GM21723 (cell line): ENCODE measurements at regions not wholly inside any gene's neighbourhood (a gene's known extent, or its start where the extent isn't known, plus 50 kb on each side); places are given as distances from the start of the nearest gene placed in this dataset.
"Not testable (repeated sequence)": the region's sequence is repeated elsewhere in the genome, so short reads cannot be mapped to it uniquely, and the experiment has no call there.

Source experiments
- ATAC-seq: cut with Tn5 transposase; IDR thresholded peaks from one replicate; pipeline ENCODE4 v1.9.1; 2021; ENCODE audit warnings: mild to moderate bottlenecking, moderate library complexity; ENCODE audit not compliant: unreplicated experiment

DNA sequence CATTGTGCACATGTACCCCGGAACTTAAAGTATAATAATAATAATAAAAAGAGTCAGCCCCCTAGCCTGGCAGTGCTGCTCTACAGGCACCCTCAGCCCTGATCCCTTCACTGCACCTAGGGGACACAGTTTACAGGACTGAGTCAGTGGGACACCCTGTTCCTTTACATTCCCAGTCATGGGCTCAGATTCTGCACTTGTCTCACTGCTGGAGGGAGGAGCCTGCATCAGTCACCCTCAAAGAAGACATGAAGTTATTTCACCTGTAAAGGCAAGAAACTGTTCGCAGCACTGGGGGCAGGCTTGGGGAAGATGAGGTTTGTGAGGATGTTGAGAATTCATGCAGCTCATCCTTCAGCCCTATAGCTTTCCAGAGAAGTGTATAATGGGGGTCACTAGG lies 50.7 kb upstream of the VPREB1 start:
- no peak for ATAC-seq

DNA sequence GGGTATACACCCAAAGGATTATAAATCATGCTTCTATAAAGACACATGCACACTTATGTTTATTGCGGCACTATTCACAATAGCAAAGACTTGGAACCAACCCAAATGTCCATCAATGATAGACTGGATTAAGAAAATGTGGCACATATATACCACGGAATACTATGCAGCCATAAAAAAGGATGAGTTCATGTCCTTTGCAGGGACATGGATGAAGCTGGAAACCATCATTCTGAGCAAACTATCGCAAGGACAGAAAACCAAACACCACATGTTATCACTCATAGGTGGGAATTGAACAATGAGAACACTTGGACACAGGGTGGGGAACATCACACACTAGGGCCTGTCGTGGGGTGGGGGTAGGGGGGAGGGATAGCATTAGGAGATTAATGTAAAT lies 51.1 kb upstream of the VPREB1 start:
- ATAC-seq: not testable (repeated sequence)

DNA sequence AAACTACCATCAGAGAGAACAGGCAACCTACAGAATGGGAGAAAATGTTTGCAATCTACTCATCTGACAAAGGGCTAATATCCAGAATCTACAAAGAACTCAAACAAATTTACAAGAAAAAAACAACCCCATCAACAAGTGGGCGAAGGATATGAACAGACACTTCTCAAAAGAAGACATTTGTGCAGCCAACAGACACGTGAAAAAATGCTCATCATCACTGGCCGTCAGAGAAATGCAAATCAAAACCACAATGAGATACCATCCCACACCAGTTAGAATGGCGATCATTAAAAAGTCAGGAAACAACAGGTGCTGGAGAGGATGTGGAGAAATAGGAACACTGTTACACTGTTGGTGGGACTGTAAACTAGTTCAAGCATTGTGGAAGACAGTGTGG lies 51.6 kb upstream of the VPREB1 start:
- not testable (repeated sequence) for ATAC-seq

DNA sequence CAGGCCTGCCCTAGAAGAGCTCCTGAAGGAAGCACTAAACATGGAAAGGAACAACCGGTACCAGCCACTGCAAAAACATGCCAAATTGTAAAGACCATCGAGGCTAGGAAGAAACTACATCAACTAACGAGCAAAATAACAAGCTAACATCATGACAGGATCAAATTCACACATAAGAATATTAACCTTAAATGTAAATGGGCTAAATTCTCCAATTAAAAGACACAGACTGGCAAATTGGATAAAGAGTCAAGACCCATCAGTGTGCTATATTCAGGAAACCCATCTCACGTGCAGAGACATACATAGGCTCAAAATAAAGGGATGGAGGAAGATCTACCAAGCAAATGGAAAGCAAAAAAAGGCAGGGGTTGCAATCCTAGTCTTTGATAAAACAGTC lies 54.8 kb upstream of the VPREB1 start:
- not testable (repeated sequence) for ATAC-seq

DNA sequence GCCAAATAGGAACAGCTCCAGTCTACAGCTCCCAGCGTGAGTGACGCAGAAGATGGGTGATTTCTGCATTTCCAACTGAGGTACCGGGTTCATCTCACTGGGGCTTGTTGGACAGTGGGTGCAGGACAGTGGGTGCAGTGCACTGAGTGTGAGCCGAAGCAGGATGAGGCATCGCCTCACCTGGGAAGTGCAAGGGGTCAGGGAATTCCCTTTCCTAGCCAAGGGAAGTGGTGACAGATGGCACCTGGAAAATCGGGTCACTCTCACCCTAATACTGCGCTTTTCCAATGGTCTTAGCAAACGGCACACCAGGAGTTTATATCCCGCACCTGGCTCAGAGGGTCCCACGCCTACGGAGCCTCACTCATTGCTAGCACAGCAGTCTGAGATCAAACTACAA lies 56.7 kb upstream of the VPREB1 start:
- ATAC-seq: not testable (repeated sequence)

DNA sequence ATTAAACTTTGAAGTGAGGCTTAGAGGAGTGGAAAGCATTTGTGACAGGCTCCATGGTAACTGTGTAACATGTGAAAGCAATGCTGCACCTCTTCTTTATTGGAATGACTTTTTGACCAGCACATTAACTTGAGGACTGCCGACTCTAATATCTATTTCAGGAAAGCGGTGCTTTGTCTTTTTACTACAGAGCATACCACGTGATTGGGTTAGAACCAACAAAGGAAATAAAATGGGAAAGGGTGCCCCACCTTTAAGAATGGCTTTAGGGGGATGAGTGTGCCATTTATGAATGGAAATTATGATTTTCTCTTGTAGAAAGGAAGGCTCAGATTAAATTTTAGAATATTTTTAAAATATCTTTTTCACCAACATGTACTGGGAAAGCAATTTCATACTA lies 57.3 kb upstream of the VPREB1 start:
- ATAC-seq: no peak

DNA sequence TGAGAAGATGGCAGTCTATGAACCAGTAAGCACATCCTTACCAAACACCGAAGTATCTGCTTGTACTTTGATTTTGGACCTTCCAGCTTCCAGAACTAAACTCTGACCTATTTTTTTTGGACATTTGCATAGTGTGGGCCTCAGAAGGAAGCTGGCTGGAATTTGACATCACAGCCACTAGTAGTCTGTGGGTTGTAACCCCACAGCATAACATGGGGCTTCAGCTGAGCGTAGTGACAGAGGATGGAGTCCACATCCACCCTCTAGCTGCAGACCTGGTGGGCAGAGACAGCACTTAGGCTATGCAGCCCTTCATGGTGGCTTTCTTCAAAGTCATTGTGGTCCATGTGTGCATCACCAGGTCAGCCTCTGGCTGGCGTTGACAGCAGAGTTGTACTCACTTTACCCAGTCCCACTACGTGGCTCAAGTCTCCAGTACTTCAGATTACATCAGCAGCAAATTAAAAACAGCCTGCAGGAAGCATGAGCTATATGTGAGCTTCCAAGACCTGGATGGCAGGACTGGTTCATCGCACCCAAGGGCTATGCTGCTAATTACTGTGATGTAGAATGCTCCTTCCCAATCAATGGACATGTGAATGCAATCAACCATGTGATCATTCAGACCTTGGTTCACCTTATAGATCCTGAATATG lies 58.6 kb upstream of the VPREB1 start:
- no peak for ATAC-seq

DNA sequence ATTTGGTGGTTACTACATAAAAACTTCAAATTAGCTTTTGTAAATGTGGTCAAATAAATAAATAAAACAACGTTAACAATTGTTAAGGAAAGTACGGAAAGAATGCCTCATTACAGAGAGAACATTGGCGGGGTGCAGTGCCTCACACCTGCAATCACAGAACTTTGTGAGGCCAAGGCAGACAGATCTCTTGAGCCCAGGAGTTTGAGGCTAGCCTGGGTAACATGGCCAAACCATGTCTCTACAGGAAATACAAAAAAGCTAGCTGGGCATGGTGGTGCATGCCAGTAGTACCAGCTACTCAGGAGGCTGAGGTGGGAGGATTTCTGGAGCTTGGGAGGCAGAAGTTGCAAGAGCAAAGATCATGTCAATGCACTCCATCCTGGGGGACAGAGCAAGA lies 59.4 kb upstream of the VPREB1 start:
- no peak for ATAC-seq

DNA sequence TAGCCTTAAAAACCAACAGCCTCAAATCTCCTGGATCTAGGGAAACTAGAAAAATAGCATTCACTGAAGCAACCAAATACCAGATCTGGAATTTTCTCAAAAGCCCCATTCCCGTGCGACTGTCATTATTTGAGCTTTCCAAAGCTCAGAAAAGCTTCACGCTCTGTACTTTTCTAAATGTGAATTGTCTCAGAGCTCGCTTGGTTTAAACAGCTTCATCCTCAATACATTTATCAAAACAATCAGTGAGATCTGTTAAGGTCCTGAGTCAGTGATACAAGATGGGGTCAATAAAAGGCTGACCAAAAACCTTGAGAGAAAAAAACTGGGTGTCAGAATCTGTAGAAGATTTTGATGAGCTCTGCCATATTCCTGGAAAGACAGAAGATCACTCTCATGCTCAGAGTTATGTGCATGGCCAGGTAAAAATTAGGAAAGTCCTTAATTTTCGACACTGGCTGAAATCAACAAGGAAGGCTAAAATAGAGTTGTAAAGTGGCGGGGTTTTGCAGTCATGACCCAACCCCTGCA lies 60.2 kb upstream of the VPREB1 start:
- ATAC-seq: no peak

DNA sequence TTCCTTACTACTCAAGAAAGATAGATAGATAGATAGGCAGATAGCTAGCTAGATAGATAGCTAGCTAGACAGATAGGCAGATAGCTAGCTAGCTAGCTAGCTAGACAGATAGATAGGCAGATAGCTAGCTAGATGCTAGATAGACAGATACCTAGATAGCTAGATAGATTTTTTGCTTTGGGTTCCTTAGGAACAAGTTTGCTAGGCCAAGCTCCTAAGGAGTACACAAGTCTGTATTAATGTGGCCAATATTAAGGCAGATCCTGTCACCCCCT lies 61.7 kb upstream of the VPREB1 start:
- ATAC-seq: no peak

DNA sequence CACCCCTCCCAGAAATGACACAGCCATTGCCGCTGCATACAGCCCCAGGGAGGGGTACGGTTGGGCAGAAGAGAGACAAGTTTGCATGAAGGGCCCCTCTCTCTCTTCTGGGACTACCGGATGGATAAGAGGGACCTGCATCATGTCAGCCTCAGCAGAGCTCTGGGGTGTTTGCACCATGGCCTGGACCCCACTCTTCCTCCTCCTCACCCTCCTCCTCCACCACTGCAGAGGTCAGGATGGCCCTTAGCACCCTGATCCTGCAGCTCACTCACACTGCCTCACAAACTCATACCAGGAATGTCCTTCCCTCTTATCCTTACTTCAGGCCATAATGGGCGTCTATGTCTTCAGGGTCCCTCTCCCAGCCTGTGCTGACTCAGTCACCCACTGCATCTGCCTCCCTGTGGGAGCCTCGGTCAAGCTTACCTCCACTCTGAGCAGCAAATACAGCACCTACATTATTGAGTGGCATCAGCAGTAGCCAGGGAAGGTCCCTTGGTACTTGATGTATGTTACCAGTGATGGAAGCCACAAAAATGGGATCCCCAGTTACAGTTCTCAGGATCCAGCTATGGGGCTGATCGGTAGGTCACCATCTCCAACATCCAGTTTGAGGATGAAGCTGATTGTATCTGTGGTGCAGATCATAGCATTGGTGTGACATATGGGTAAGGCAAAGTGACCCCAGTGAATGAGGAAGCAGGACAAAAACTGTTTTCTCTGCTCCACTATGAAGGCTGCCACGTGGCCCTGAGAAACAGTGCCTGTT lies 62.2 kb upstream of the VPREB1 start:
- ATAC-seq: no peak

DNA sequence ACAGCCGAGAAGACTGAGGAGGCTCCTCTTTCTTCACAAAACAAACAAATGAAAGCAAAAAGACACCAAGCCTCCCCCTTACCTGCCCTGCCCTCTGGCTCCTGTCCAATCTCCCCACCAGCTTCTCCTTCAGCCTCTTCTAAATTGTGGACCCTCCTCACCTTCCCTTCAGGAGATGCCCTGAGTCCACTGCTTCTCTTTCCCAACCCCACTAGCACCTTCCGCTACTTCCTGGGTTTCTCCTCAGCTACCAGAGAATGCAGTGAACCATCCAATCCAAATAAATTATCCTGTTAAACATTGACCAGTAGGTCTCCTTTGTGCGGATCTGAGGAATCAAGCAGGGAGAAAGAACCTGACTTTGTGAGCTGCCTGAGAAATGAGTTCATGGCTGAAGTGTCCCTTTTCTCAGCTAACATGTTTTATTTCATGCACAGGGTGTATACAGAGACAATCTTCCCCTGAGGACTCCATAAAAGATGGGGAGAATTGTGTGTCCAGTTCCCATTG lies 63.2 kb upstream of the VPREB1 start:
- ATAC-seq: no peak

DNA sequence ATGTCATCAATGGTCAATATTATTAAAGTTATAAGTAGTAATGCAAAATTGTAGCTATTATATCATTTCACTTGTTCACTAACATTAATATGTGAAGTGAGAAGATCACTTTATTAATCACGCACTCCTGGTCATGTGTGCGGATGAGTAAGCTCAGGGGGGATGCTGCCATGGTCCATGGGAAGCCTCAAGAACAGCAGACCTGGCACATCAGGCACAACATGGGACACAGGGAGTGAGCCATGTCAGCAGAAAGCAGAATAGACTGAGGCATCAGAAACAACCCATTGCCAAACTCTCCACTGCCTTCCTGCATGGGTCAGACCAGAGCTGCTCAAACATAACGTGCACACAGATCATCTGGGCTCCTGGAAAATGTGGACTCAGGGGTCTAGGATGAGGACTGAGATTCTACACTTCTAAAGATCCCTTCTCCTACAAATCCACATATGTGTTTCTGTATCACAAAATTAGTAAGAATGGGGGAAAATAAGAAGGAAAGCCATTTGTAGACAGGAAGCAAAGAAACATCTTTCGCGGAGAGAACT lies 63.8 kb upstream of the VPREB1 start:
- no peak for ATAC-seq

DNA sequence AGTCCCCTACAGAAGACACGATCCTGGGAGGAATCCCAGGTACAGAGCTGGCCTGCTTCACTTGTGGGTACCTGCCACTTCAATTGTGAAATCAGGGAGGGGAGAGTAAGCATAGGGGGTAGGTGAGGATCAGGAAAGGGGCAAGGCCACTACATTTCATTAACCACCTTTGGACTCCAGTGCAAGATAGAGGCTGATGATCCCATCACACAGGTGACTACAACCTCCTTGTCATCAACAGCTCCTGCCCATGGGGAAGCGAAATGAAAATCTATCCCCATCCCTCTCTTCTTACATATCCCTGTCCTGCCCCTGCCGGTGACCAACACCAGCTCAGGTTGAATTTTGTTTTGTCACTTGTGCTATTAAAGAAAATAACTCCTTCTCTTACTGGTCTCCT lies 64.7 kb upstream of the VPREB1 start:
- ATAC-seq: no peak

DNA sequence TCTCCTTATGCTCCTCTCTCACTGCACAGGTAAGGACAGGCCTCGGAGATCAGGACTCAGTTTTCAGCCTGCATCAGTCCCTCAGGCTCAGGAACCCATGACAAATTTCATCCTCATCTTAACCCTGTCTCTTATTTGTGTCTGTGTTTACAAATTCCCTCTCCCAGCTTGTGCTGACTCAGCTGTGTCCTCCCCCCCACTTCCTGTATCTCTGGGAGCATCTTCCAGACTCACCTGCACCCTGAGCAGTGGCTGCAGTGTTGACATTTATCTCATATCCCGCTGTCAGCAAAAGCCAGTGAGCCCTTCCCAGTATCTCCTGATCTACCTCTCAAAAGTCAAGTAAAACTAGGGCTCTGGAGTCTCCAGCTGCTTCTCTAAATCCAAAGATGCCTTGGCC lies 65.6 kb upstream of the VPREB1 start:
- no peak for ATAC-seq

DNA sequence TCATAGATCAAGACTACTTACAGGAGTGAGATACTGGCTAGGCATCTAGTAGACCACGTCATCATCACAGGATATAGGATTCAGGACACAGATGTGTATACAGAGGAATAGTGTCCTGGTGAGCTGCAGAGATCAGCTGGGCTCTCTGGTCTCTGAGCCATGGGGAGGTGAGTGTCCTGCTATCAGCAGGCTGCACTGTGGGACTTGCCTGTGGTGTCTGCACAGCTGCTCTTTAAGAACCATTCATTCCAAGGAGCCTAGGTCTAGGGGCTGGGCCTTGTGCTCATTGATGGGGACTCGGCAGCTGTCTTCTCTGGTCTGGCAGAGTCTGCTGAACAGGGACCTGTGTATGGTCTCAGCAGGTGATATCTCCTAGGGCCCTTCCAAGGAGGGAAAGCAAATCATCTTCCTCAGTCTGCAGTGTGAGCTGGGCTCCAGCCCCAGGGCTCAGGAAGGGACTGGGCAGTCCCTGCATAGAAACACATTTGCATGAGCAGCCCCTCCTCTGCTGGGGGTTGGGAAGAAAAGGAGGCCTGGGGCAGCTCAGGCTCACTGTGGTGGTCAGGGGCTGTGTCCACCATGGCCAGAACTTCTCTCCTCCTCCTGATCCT lies 66.1 kb upstream of the VPREB1 start:
- no peak for ATAC-seq

DNA sequence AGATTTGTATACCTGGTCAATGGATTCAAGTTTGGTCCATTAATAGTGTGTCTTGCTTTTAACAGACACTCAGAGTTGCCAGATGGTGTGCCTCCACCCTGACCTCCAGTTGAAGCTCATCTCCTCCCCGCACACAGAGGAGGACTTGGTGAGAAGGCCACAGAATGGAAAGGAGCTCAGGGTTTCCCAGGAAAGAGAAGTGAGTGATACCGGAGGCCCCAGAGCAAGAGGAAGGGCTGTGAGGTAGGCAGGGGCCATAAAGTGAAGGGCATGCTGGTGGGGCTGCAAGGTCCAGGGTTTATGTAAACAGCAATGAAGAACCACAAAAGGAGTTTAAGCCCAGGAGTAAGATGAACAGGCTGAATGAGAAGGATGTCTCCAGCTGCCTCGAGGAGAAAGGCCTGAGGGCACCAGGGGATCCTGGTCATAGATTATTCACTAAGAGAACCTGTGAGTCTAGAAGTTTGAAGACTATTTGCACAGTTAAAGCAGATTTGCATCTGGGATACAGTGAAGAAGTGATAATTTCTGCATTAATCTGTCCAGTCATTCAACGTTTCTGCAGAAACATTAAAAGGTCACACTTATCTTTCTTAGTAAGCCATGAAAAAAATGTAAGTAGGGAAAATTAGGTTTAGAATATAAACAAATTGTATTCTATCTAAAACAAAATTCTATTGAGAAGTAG lies 67.5 kb upstream of the VPREB1 start:
- ATAC-seq: no peak

DNA sequence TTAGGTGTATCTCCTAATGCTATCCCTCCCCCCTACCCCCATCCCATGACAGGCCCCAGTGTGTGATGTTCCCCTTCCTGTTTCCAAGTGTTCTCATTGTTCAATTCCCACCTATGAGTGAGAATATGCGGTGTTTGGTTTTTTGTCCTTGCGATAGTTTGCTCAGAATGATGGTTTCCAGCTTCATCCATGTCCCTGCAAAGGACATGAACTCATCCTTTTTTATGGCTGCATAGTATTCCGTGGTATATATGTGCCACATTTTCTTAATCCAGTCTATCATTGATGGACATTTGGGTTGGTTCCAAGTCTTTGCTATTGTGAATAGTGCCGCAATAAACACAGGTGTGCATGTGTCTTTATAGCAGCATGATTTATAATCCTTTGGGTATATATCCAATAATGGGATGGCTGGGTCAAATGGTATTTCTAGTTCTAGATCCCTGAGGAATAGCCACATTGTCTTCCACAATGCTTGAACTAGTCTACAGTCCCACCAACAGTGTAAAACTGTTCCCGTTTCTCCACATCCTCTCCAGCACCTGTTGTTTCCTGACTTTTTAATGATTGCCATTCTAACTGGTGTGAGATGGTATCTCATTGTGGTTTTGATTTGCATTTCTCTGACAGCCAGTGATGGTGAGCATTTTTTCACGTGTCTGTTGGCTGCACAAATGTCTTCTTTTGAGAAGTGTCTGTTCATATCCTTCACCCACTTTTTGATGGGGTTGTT lies 71.5 kb upstream of the VPREB1 start:
- not testable (repeated sequence) for ATAC-seq

DNA sequence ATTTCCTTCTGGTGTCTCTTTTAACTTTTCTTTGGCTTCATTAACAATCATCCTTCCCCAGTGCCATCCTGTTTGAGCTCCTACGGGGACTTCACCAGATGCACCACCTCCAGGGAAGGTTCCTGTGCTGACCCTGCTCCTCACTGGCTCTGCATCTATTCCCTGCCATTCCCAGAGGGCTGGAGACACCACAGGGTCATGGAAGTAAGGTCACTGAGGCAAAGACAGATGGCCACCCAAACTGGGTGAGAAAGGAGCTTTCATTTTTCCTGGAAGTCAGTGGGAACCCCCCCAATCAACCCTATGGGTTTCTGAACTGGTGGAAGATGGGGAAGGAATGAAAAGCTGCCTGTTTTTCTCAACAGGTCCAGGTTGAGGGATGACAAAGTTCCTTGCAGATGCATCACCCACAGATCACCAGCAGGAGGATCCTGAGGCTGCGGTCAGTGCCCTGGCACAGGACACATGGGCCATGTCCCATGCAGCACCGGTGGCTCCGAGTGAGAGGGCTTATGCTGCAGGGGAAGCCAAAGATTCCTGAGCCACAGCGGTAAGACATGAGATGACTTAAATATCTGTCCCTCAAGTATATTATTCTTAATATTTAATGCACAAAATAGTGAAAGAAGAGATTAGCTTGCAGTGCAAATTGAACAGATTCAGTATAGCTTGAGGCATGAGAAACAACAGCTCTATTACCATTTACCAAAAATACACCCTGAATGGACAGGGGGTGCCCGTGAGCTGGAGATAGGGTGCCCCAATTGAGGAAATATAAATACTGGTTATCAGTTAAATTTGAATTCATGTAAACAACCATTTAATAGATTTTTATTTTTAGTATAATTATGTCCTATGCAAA lies 73.0 kb upstream of the VPREB1 start:
- no peak for ATAC-seq

DNA sequence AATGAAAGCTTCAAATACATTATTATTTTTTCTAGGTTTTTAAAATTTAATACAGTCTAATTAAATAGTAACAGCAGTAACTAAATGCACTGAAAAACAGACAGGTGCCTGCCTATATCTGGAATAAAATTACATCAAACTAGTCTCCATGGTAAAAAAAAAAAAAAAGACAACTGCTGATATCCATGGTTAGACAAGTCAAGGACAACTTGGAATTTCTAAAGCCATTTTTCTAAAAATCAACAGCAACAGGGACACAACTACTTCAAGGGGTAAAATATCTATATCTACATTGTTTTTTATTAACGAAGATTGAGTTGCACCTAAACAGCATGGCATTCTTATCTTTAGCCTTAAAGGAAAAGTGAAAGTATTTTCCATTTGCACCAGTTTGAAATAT lies 74.7 kb upstream of the VPREB1 start:
- ATAC-seq: no peak
